Trophoblast cell (in vitro differentiated cells and primary cell): ENCODE measurements at regions not wholly inside any gene's neighbourhood (a gene's known extent, or its start where the extent isn't known, plus 50 kb on each side); places are given as distances from the start of the nearest gene placed in this dataset.

Experiments used
- DNase-seq, 2 donors: peaks; one replicate each; pipeline ENCODE4 v3.0.0-alpha.2; 2016
- H2AFZ ChIP-seq: 2 replicates; pipeline ENCODE4 v1.6.1; 2013; ENCODE audit warnings: low read length, moderate library complexity, mild to moderate bottlenecking; ENCODE audit not compliant: insufficient read depth, poor library complexity
- H2AK5ac ChIP-seq: 2 replicates; pipeline ENCODE4 v1.6.1; 2013; ENCODE audit warnings: mild to moderate bottlenecking, low read length
- H2BK120ac ChIP-seq: 2 replicates; pipeline ENCODE4 v1.6.1; 2013; ENCODE audit warnings: low read length, mild to moderate bottlenecking, moderate library complexity; ENCODE audit not compliant: insufficient read depth, poor library complexity
- H2BK12ac ChIP-seq: 2 replicates; pipeline ENCODE4 v1.6.1; 2013; ENCODE audit warnings: mild to moderate bottlenecking, low read length, moderate library complexity
- H2BK5ac ChIP-seq: 2 replicates; pipeline ENCODE4 v1.6.1; 2013; ENCODE audit warnings: low read length, low read depth, moderate library complexity, mild to moderate bottlenecking; ENCODE audit not compliant: poor library complexity
- H3K14ac ChIP-seq: 2 replicates; pipeline ENCODE4 v1.6.1; 2013; ENCODE audit warnings: mild to moderate bottlenecking, low read length
- H3K18ac ChIP-seq: 2 replicates; pipeline ENCODE4 v1.6.1; 2013; ENCODE audit warnings: mild to moderate bottlenecking, low read length
- H3K23ac ChIP-seq: 2 replicates; pipeline ENCODE4 v1.6.1; 2013; ENCODE audit warnings: low read length
- H3K27ac ChIP-seq: 2 replicates; pipeline ENCODE4 v1.5.1; 2013; ENCODE audit warnings: low read depth, mild to moderate bottlenecking, inconsistent platforms, low read length, moderate library complexity
- H3K27me3 ChIP-seq: 2 replicates; pipeline ENCODE4 v1.6.1; 2013; ENCODE audit warnings: inconsistent platforms, mild to moderate bottlenecking, low read length, moderate library complexity; ENCODE audit not compliant: insufficient read depth
- H3K36me3 ChIP-seq, 2 experiments: 1 replicate in 1 of 2; 2 replicates in 1 of 2; pipeline ENCODE4 v1.6.1; 2013; ENCODE audit warnings: low read length in 2 of 2, mild to moderate bottlenecking in 2 of 2, moderate library complexity in 1 of 2; ENCODE audit not compliant: insufficient read depth in 2 of 2, control insufficient read depth in 1 of 2
- H3K4ac ChIP-seq: 2 replicates; pipeline ENCODE4 v1.6.1; 2013; ENCODE audit warnings: low read depth, mild to moderate bottlenecking, low read length, moderate library complexity
- H3K4me1 ChIP-seq, 2 experiments: 1 replicate in 1 of 2; 2 replicates in 1 of 2; pipeline ENCODE4 v1.6.1; 2013; ENCODE audit warnings: low read length in 2 of 2, mild to moderate bottlenecking in 2 of 2, moderate library complexity in 1 of 2; ENCODE audit not compliant: insufficient read depth in 2 of 2, control insufficient read depth in 1 of 2
- H3K4me2 ChIP-seq: 2 replicates; pipeline ENCODE4 v1.6.1; 2013; ENCODE audit warnings: inconsistent platforms, mild to moderate bottlenecking, low read length, moderate library complexity
- H3K4me3 ChIP-seq: 2 replicates; pipeline ENCODE4 v1.5.1; 2013; ENCODE audit warnings: mild to moderate bottlenecking, low read depth, low read length, inconsistent platforms
- H3K79me1 ChIP-seq: one replicate; pipeline ENCODE4 v1.6.1; 2013; ENCODE audit warnings: low read length
- H3K79me2 ChIP-seq: 2 replicates; pipeline ENCODE4 v1.6.1; 2013; ENCODE audit warnings: low read length, mild to moderate bottlenecking; ENCODE audit not compliant: control insufficient read depth, insufficient read depth, poor library complexity
- H3K9ac ChIP-seq: 2 replicates; pipeline ENCODE4 v1.6.1; 2013; ENCODE audit warnings: mild to moderate bottlenecking, low read length
- H3K9me3 ChIP-seq: 2 replicates; pipeline ENCODE4 v1.6.1; 2013; ENCODE audit warnings: low read depth, mild to moderate bottlenecking, control low read depth, inconsistent platforms, low read length; ENCODE audit not compliant: insufficient read depth
- H4K12ac ChIP-seq: 2 replicates; pipeline ENCODE4 v1.6.1; 2013; ENCODE audit warnings: low read depth, mild to moderate bottlenecking, low read length, moderate library complexity
- H4K8ac ChIP-seq: 2 replicates; pipeline ENCODE4 v1.6.1; 2013; ENCODE audit warnings: low read depth, mild to moderate bottlenecking, low read length, moderate library complexity
- H4K91ac ChIP-seq: one replicate; pipeline ENCODE4 v1.6.1; 2013; ENCODE audit warnings: low read depth, mild to moderate bottlenecking, low read length, moderate library complexity
- WGBS: extraction: QIAGEN DNeasy Blood & Tissue Kit; methylation state at CpG from one replicate; pipeline ENCODE4 v1.1.7; 2013; ENCODE audit warnings: missing lambda C conversion rate; ENCODE audit not compliant: insufficient read length, insufficient coverage; ENCODE audit errors: extremely low coverage; 5-methylcytosine and 5-hydroxymethylcytosine counted together

GRCh38 chr2:24409700-24410556, 49.6 kb upstream of the ITSN2 start:
- Histone ChIP-seq H2BK120ac (no peak overlapping the region), H3K18ac (no peak overlapping the region), H3K36me3 (no peaks in the 10 kb centered on the region), H2AK5ac (no peak overlapping the region), H4K8ac (no peak overlapping the region), H4K12ac (no peak overlapping the region), H2AFZ (no peak overlapping the region), H3K27me3 (no peaks in the 10 kb centered on the region), H3K9ac (no peak overlapping the region), H3K4me2 (no peak overlapping the region), H2BK5ac (no peak overlapping the region), H2BK12ac (no peak overlapping the region), H3K4me1 (no peaks in the 10 kb centered on the region), H3K79me1 (no peaks in the 10 kb centered on the region), H3K79me2 (no peaks in the 10 kb centered on the region), H3K14ac (no peak overlapping the region), H3K4ac (no peak overlapping the region), H3K27ac (no peak overlapping the region), H3K23ac (no peak overlapping the region), H3K9me3 (no peaks in the 10 kb centered on the region), H4K91ac (no peak overlapping the region), H3K4me3 (no peak overlapping the region)
- peak; percentile 28 to 87 for DNase-seq
- WGBS = no CpG with 5 or more reads among the region's 13 CpGs
